HCT116 (cell line): ENCODE measurements at regions not wholly inside any gene's neighbourhood (a gene's known extent, or its start where the extent isn't known, plus 50 kb on each side); places are given as distances from the start of the nearest gene placed in this dataset.

Experiments used
- ATAC-seq: fragments of 200-7000 bp; cut with Tn5 transposase; 2 replicates; pipeline ENCODE4 v1.9.1; 2020; ENCODE audit warnings: mild to moderate bottlenecking, moderate library complexity
- BruUV-seq: library from RNA; stranded (reverse); fragments of 400-500 nt; replicated peaks from 2 replicates; lab custom pipeline; 2021; lab: Mats Ljungman, UMichigan
- CTCF ChIA-PET: fragments of 300-600 bp; sonication (Branson Sonifier 250); formaldehyde crosslinking; loops from one replicate; lab custom pipeline; 2021; ENCODE audit warnings: antibody characterized with exemption; lab: Charles Lee
- POLR2A ChIA-PET: fragments of 300-600, 350-600 bp; sonication (Branson Sonifier 250); formaldehyde crosslinking; loops from one replicate; lab custom pipeline; 2021; ENCODE audit warnings: antibody characterized with exemption; lab: Charles Lee
- RAD21 ChIA-PET, 2 experiments: fragments of 300-600 bp; sonication (Branson Sonifier 250); formaldehyde crosslinking; loops; one replicate each; lab custom pipeline; 2023; ENCODE audit warnings: low total read pairs in 2 of 2; ENCODE audit not compliant: uncharacterized antibody in 2 of 2, unreplicated experiment in 2 of 2, low non-redundant PET in 1 of 2; lab: Charles Lee
- DNase-seq: peaks from one replicate; pipeline ENCODE4 v3.0.0-alpha.2; 2010; ENCODE audit warnings: low read depth, low spot score
- H2AFZ ChIP-seq: fragments of 200-600 bp; shearing (Covaris generic), sonication (generic); 2 replicates; pipeline ENCODE4 v1.6.1; 2017; ENCODE audit warnings: low read depth, mixed run types, mixed read lengths, antibody characterized with exemption, low read length; ENCODE audit not compliant: poor library complexity, severe bottlenecking
- H3K27ac ChIP-seq: 2 replicates; pipeline ENCODE4 v1.5.1; 2012; ENCODE audit warnings: low read depth, low read length
- H3K27me3 ChIP-seq: fragments of 200-600 bp; sonication (generic); 2 replicates; pipeline ENCODE4 v1.6.1; 2016; ENCODE audit warnings: mixed run types, low read length, mixed read lengths; ENCODE audit not compliant: insufficient read depth
- H3K36me3 ChIP-seq, 2 experiments: fragments of 200-500 bp in 1 of 2; fragments of 200-600 bp in 1 of 2; sonication (Bioruptor generic) in 1 of 2; sonication (generic) in 1 of 2; 2 replicates each; pipeline versions ENCODE4 v1.5.1 to v1.6.1; 2014 to 2016; ENCODE audit warnings: low read length in 2 of 2, inconsistent platforms in 1 of 2, mixed read lengths in 1 of 2, mixed run types in 1 of 2; ENCODE audit not compliant: insufficient read depth in 2 of 2, control insufficient read depth in 1 of 2
- H3K4me1 ChIP-seq, 2 experiments: fragments of 200-600 bp in 1 of 2; sonication (generic) in 1 of 2; 2 replicates each; pipeline versions ENCODE4 v1.5.1 to v1.6.1; 2012 to 2017; ENCODE audit warnings: low read length in 2 of 2, inconsistent platforms in 1 of 2, mild to moderate bottlenecking in 1 of 2, mixed read lengths in 1 of 2, mixed run types in 1 of 2, moderate library complexity in 1 of 2; ENCODE audit not compliant: insufficient read depth in 2 of 2, control insufficient read depth in 1 of 2
- H3K4me2 ChIP-seq: fragments of 200-600 bp; sonication (generic); 2 replicates; pipeline ENCODE4 v1.6.1; 2017; ENCODE audit warnings: mixed run types, low read length, mixed read lengths
- H3K4me3 ChIP-seq, 2 experiments: fragments of 200-600 bp in 1 of 2; sonication (generic) in 1 of 2; replicated peaks in 1 of 2; 2 replicates each; pipeline ENCODE4 v1.5.1; 2011 to 2016; ENCODE audit warnings: low read length in 2 of 2, control low read depth in 1 of 2, low read depth in 1 of 2, mild to moderate bottlenecking in 1 of 2, mixed read lengths in 1 of 2, mixed run types in 1 of 2
- H3K79me2 ChIP-seq: fragments of 200-600 bp; sonication (generic); 2 replicates; pipeline ENCODE4 v1.6.1; 2017; ENCODE audit warnings: mild to moderate bottlenecking, mixed run types, low read length, moderate library complexity, mixed read lengths; ENCODE audit not compliant: insufficient read depth
- H3K9ac ChIP-seq: fragments of 200-600 bp; sonication (generic); 2 replicates; pipeline ENCODE4 v1.6.1; 2016; ENCODE audit warnings: low read length, mixed read lengths
- H3K9me2 ChIP-seq: fragments of 200-600 bp; sonication (generic), shearing (Covaris generic); 2 replicates; pipeline ENCODE4 v1.6.1; 2017; ENCODE audit warnings: mixed run types, mild to moderate bottlenecking, moderate library complexity; ENCODE audit not compliant: insufficient read depth
- H3K9me3 ChIP-seq, 2 experiments: fragments of 200-500 bp in 1 of 2; fragments of 200-600 bp in 1 of 2; sonication (Bioruptor generic) in 1 of 2; sonication (generic) in 1 of 2; 2 replicates each; pipeline ENCODE4 v1.6.1; 2014 to 2017; ENCODE audit warnings: low read length in 2 of 2, mixed read lengths in 2 of 2, inconsistent platforms in 1 of 2, low read depth in 1 of 2, mild to moderate bottlenecking in 1 of 2, mixed run types in 1 of 2, moderate library complexity in 1 of 2; ENCODE audit not compliant: control insufficient read depth in 1 of 2, insufficient read depth in 1 of 2
- H4K20me1 ChIP-seq: fragments of 200-600 bp; sonication (generic), shearing (Covaris generic); 2 replicates; pipeline ENCODE4 v1.6.1; 2017; ENCODE audit warnings: mixed run types, mild to moderate bottlenecking, moderate library complexity; ENCODE audit not compliant: insufficient read depth
- CBX3 ChIP-seq: IDR thresholded peaks from 2 replicates; pipeline ENCODE4 v1.6.1; 2012; ENCODE audit warnings: low read depth
- CEBPB ChIP-seq: IDR thresholded peaks from 2 replicates; pipeline ENCODE4 v1.6.1; 2012; ENCODE audit warnings: low read depth
- EGR1 ChIP-seq: IDR thresholded peaks from 2 replicates; pipeline ENCODE4 v1.6.1; 2012; ENCODE audit warnings: low read depth
- ELF1 ChIP-seq: IDR thresholded peaks from 2 replicates; pipeline ENCODE4 v1.6.1; 2012; ENCODE audit warnings: low read depth, borderline replicate concordance
- EZH2 ChIP-seq: fragments of 200-600 bp; sonication (generic); IDR thresholded peaks from 2 replicates; pipeline ENCODE4 v1.6.1; 2017; ENCODE audit warnings: antibody characterized with exemption, mixed run types
- EZH2phosphoT487 ChIP-seq: fragments of 200-600 bp; IDR thresholded peaks from 2 replicates; pipeline ENCODE4 v1.6.1; 2018; ENCODE audit warnings: antibody characterized with exemption, borderline replicate concordance
- FOSL1 ChIP-seq: IDR thresholded peaks from 2 replicates; pipeline ENCODE4 v1.6.1; 2012; ENCODE audit warnings: low read depth
- JUND ChIP-seq: IDR thresholded peaks from 2 replicates; pipeline ENCODE4 v1.6.1; 2012
- POLR2A ChIP-seq: IDR thresholded peaks from 2 replicates; pipeline ENCODE4 v1.7.0; 2011; ENCODE audit warnings: borderline replicate concordance; ENCODE audit not compliant: insufficient read depth, insufficient read length; ENCODE audit errors: extremely low read depth
- RAD21 ChIP-seq: IDR thresholded peaks from 2 replicates; pipeline ENCODE4 v1.6.1; 2012; ENCODE audit warnings: low read depth, mild to moderate bottlenecking
- SIN3A ChIP-seq: IDR thresholded peaks from 2 replicates; pipeline ENCODE4 v1.6.1; 2012; ENCODE audit warnings: low read depth
- SP1 ChIP-seq: IDR thresholded peaks from 2 replicates; pipeline ENCODE4 v1.6.1; 2012; ENCODE audit warnings: low read depth
- TCF7L2 ChIP-seq: IDR thresholded peaks from 2 replicates; pipeline ENCODE4 v1.7.0; 2011; ENCODE audit warnings: borderline replicate concordance, inconsistent platforms; ENCODE audit not compliant: insufficient read depth, insufficient read length; ENCODE audit errors: extremely low read depth
- ZFX ChIP-seq: fragments of 450-650 bp; IDR thresholded peaks from 2 replicates; pipeline ENCODE4 v1.6.1; 2017
- ZNF274 ChIP-seq: fragments of 200-500 bp; sonication (Bioruptor generic); IDR thresholded peaks from 2 replicates; pipeline ENCODE4 v1.6.1; 2014; ENCODE audit warnings: mild to moderate bottlenecking, low read depth, low read length, inconsistent platforms
- intact Hi-C: fragments of 100-400 bp; cut with micrococcal nuclease; formaldehyde crosslinking; loops from 2 replicates; pipeline ENCODE4 v1.10.0; 2022
- TF ChIP-seq, protein P1 (sequence below): IDR thresholded peaks from 2 replicates; pipeline ENCODE4 v1.6.1; 2012; ENCODE audit warnings: low read depth
- TF ChIP-seq, protein P2 (sequence below): IDR thresholded peaks from 2 replicates; pipeline ENCODE4 v1.6.1; 2011; ENCODE audit warnings: mild to moderate bottlenecking, low read length, moderate library complexity; ENCODE audit not compliant: insufficient replicate concordance; ENCODE audit errors: extremely low read depth
- TF ChIP-seq, protein P3 (sequence below): IDR thresholded peaks from 2 replicates; pipeline ENCODE4 v1.6.1; 2012
- TF ChIP-seq, protein P4 (sequence below): IDR thresholded peaks from 2 replicates; pipeline ENCODE4 v1.6.1; 2012
- TF ChIP-seq, protein P5 (sequence below), 3 experiments: fragments of 200-600 bp in 1 of 3; sonication (generic) in 1 of 3; IDR thresholded peaks in 2 of 3; conservative IDR thresholded peaks in 1 of 3; 2 replicates each; pipeline ENCODE4 v1.5.1; 2012 to 2017; ENCODE audit warnings: low read depth in 2 of 3, low read length in 2 of 3, antibody characterized with exemption in 1 of 3, borderline replicate concordance in 1 of 3, control low read depth in 1 of 3, mild to moderate bottlenecking in 1 of 3, mixed read lengths in 1 of 3, mixed run types in 1 of 3, moderate library complexity in 1 of 3; ENCODE audit not compliant: insufficient read depth in 1 of 3

DNA sequence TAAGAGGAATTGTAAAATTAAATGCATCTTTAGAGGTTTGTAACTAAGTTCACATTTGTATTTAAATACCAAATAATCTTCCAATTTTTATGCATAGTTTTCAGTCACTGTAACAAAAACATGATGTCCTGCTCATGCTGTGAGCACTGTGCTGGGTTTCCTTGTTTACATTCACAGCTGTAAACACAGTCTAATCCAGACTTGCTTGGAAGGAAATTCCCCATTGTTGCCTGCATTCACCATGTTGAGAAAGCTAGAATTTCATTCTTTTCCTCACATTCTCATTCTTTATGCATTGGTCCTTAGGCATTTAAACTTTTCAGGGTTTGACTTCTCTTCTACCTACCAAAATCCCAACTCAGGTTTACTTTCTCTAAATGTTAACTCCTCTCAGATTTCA is 242.0 kb upstream of the TBX18 start:
- Histone ChIP-seq H3K9ac (no peak overlapping the region), H3K36me3 (no peaks in the 10 kb centered on the region), H3K4me3 (no peak overlapping the region), H3K79me2 (no peaks in the 10 kb centered on the region), H3K9me3 (no peaks in the 10 kb centered on the region), H3K4me2 (no peak overlapping the region), H4K20me1 (no peaks in the 10 kb centered on the region), H3K9me2 (no peaks in the 10 kb centered on the region), H3K27me3 (peaks cover 13% of the 10 kb centered on the region; the same call in 1 of the 2 replicates), H2AFZ (no peak overlapping the region), H3K4me1 (no peaks in the 10 kb centered on the region), H3K27ac (no peak overlapping the region)
- intact Hi-C loops, result no loop called here
- ATAC-seq (no peak), DNase-seq (no peak)
- BruUV-seq, result no TSS peak
- ChIA-PET POLR2A (no interaction called here), CTCF (no interaction called here), RAD21 (no interaction called here)
- TF ChIP-seq TCF7L2 (no peak), EZH2 (no peak), ZNF274 (no peak), SP1 (no peak), JUND (no peak), EZH2phosphoT487 (no peak), EGR1 (no peak), CEBPB (no peak), POLR2A (no peak), ZFX (no peak), FOSL1 (no peak), RAD21 (no peak), ELF1 (no peak), CBX3 (no peak), SIN3A (no peak)
- TF ChIP-seq, protein P1, sequence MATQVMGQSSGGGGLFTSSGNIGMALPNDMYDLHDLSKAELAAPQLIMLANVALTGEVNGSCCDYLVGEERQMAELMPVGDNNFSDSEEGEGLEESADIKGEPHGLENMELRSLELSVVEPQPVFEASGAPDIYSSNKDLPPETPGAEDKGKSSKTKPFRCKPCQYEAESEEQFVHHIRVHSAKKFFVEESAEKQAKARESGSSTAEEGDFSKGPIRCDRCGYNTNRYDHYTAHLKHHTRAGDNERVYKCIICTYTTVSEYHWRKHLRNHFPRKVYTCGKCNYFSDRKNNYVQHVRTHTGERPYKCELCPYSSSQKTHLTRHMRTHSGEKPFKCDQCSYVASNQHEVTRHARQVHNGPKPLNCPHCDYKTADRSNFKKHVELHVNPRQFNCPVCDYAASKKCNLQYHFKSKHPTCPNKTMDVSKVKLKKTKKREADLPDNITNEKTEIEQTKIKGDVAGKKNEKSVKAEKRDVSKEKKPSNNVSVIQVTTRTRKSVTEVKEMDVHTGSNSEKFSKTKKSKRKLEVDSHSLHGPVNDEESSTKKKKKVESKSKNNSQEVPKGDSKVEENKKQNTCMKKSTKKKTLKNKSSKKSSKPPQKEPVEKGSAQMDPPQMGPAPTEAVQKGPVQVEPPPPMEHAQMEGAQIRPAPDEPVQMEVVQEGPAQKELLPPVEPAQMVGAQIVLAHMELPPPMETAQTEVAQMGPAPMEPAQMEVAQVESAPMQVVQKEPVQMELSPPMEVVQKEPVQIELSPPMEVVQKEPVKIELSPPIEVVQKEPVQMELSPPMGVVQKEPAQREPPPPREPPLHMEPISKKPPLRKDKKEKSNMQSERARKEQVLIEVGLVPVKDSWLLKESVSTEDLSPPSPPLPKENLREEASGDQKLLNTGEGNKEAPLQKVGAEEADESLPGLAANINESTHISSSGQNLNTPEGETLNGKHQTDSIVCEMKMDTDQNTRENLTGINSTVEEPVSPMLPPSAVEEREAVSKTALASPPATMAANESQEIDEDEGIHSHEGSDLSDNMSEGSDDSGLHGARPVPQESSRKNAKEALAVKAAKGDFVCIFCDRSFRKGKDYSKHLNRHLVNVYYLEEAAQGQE, result no peak
- TF ChIP-seq, protein P2, sequence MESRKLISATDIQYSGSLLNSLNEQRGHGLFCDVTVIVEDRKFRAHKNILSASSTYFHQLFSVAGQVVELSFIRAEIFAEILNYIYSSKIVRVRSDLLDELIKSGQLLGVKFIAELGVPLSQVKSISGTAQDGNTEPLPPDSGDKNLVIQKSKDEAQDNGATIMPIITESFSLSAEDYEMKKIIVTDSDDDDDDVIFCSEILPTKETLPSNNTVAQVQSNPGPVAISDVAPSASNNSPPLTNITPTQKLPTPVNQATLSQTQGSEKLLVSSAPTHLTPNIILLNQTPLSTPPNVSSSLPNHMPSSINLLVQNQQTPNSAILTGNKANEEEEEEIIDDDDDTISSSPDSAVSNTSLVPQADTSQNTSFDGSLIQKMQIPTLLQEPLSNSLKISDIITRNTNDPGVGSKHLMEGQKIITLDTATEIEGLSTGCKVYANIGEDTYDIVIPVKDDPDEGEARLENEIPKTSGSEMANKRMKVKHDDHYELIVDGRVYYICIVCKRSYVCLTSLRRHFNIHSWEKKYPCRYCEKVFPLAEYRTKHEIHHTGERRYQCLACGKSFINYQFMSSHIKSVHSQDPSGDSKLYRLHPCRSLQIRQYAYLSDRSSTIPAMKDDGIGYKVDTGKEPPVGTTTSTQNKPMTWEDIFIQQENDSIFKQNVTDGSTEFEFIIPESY, result no peak
- TF ChIP-seq, protein P3, sequence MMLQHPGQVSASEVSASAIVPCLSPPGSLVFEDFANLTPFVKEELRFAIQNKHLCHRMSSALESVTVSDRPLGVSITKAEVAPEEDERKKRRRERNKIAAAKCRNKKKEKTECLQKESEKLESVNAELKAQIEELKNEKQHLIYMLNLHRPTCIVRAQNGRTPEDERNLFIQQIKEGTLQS, result no peak
- TF ChIP-seq, protein P4, sequence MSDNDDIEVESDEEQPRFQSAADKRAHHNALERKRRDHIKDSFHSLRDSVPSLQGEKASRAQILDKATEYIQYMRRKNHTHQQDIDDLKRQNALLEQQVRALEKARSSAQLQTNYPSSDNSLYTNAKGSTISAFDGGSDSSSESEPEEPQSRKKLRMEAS, result no peak
- TF ChIP-seq, protein P5, sequence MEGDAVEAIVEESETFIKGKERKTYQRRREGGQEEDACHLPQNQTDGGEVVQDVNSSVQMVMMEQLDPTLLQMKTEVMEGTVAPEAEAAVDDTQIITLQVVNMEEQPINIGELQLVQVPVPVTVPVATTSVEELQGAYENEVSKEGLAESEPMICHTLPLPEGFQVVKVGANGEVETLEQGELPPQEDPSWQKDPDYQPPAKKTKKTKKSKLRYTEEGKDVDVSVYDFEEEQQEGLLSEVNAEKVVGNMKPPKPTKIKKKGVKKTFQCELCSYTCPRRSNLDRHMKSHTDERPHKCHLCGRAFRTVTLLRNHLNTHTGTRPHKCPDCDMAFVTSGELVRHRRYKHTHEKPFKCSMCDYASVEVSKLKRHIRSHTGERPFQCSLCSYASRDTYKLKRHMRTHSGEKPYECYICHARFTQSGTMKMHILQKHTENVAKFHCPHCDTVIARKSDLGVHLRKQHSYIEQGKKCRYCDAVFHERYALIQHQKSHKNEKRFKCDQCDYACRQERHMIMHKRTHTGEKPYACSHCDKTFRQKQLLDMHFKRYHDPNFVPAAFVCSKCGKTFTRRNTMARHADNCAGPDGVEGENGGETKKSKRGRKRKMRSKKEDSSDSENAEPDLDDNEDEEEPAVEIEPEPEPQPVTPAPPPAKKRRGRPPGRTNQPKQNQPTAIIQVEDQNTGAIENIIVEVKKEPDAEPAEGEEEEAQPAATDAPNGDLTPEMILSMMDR (IDR thresholded peaks at IDR 0.05 in 2 of 3, conservative IDR thresholded peaks at IDR 0.05 in 1 of 3; ENCODE audit: borderline replicate concordance in 1 of 3, insufficient read depth in 1 of 3, low read depth in 2 of 3, low read length in 2 of 3), result no peak
